Esophagus squamous epithelium (tissue), 5 donors: ENCODE measurements at regions not wholly inside any gene's neighbourhood (a gene's known extent, or its start where the extent isn't known, plus 50 kb on each side); places are given as distances from the start of the nearest gene placed in this dataset.

Experiments
- DNase-seq: peaks from one replicate; lab custom pipeline; 2025; lab: John Stamatoyannopoulos, UW
- H3K27ac ChIP-seq, 4 donors: fragments of 200-600 bp; sonication (generic); one replicate each; pipeline ENCODE4 v1.5.1; 2016 to 2019; ENCODE audit warnings: mild to moderate bottlenecking in 1 of 4
- H3K27me3 ChIP-seq, 4 donors: fragments of 200-600 bp; sonication (generic); 1 replicate in 3 of 4; 2 replicates in 1 of 4; pipeline versions ENCODE4 v1.5.1 to v1.6.0; 2017 to 2021; ENCODE audit warnings: antibody characterized with exemption in 1 of 4
- H3K36me3 ChIP-seq, 3 donors: fragments of 200-600 bp; sonication (generic); one replicate each; pipeline ENCODE4 v1.5.1; 2016 to 2019
- H3K4me1 ChIP-seq, 3 donors: fragments of 200-600 bp; sonication (generic); one replicate each; pipeline ENCODE4 v1.5.1; 2017 to 2019
- H3K4me3 ChIP-seq, 4 donors: fragments of 200-600 bp; sonication (generic); 1 replicate in 3 of 4; 2 replicates in 1 of 4; pipeline ENCODE4 v1.5.1; 2016 to 2019; ENCODE audit warnings: mild to moderate bottlenecking in 2 of 4, moderate library complexity in 1 of 4
- H3K9me3 ChIP-seq, 3 donors: fragments of 200-600 bp; sonication (generic); one replicate each; pipeline ENCODE4 v1.5.1; 2016 to 2019
- POLR2A ChIP-seq, 4 donors: fragments of 450-650 bp; IDR thresholded peaks; one replicate each; pipeline ENCODE4 v1.6.1; 2017; ENCODE audit warnings: antibody characterized with exemption in 4 of 4, mild to moderate bottlenecking in 4 of 4, moderate library complexity in 3 of 4
- WGBS, 2 donors: methylation state at CpG; one replicate each; pipeline ENCODE4 v1.1.5; 2018; 5-methylcytosine and 5-hydroxymethylcytosine counted together
- intact Hi-C: fragments of 100-400 bp; cut with DNase I; formaldehyde crosslinking; loops from one replicate; pipeline ENCODE4 v1.15.0; 2022
- TF ChIP-seq, protein P1 (sequence below), 6 experiments: fragments of 450-650 bp in 4 of 6; fragments of 200-600 bp in 2 of 6; sonication (generic) in 2 of 6; IDR thresholded peaks; one replicate each; pipeline ENCODE4 v1.5.1; 2016 to 2019; ENCODE audit warnings: antibody characterized with exemption in 6 of 6, mild to moderate bottlenecking in 4 of 6, moderate library complexity in 4 of 6
- donor health status: DM: yes; HTN: yes; CAD: no.

DNA sequence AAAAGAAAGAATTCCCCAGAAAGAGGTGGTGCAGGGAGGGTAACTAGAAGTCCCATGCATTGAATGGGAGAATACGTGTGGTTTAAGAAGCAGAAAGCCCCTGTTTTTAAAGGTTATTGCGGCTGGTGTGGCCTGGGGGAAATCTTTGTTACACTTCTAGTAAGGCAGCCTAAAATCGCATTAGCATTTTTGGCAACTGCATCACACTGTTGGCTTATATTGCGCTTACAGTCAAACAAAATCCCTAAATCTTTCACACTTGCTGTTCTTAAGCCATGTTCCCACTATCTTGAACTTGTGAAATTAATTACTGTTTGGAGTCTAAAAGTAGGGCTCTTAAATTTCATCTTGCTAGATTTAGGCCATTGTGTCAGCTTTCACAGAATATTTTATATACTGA lies 66.0 kb upstream of the GOLIM4 start:
- TF ChIP-seq, protein P1, sequence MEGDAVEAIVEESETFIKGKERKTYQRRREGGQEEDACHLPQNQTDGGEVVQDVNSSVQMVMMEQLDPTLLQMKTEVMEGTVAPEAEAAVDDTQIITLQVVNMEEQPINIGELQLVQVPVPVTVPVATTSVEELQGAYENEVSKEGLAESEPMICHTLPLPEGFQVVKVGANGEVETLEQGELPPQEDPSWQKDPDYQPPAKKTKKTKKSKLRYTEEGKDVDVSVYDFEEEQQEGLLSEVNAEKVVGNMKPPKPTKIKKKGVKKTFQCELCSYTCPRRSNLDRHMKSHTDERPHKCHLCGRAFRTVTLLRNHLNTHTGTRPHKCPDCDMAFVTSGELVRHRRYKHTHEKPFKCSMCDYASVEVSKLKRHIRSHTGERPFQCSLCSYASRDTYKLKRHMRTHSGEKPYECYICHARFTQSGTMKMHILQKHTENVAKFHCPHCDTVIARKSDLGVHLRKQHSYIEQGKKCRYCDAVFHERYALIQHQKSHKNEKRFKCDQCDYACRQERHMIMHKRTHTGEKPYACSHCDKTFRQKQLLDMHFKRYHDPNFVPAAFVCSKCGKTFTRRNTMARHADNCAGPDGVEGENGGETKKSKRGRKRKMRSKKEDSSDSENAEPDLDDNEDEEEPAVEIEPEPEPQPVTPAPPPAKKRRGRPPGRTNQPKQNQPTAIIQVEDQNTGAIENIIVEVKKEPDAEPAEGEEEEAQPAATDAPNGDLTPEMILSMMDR (IDR thresholded peaks at IDR 0.05) = no peak
- TF ChIP-seq POLR2A (IDR thresholded peaks at IDR 0.05) = no peak
- 35 to 46% methylated on average over 4 of the region's 4 CpGs for WGBS, 2 donors
- Histone ChIP-seq H3K27ac (no peak overlapping the region), H3K27me3 (no peaks in the 10 kb centered on the region), H3K4me3 (no peak overlapping the region), H3K4me1 (peaks cover 0 to 21% (median 0%) of the 10 kb centered on the region in 3 donors), H3K9me3 (no peaks in the 10 kb centered on the region), H3K36me3 (no peaks in the 10 kb centered on the region)
- intact Hi-C loops = no loop called here
- no peak for DNase-seq

DNA sequence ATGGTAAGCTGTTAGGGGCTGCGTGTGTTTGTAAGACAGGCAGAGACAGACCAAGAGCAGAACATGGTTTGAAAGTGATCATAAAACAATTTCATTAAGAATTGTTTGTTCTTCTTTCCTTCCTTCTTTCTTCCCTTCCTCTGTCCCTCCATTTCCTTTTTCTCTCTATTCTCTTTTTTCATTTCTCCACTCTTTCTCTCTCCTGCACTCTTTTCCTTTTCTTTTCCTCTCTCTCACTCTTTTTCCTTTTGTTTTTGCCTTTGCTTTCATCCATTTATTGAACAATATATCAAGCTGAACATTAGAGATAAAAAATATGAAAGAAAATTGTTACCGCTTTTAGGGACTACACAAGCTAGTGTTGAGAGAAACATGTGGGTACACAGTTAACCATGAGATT lies 62.2 kb upstream of the GOLIM4 start:
- intact Hi-C loops = no loop called here
- Histone ChIP-seq H3K4me1 (peaks cover 0 to 28% (median 0%) of the 10 kb centered on the region in 3 donors), H3K36me3 (no peaks in the 10 kb centered on the region), H3K4me3 (no peak overlapping the region), H3K27ac (no peak overlapping the region), H3K27me3 (no peaks in the 10 kb centered on the region), H3K9me3 (peaks cover 0 to 3% (median 0%) of the 10 kb centered on the region in 3 donors)
- WGBS, 2 donors = 94 to 95% methylated on average over 2 of the region's 2 CpGs
- TF ChIP-seq, protein P1 (IDR thresholded peaks at IDR 0.05) = no peak
- TF ChIP-seq POLR2A (IDR thresholded peaks at IDR 0.05) = no peak
- DNase-seq = no peak

DNA sequence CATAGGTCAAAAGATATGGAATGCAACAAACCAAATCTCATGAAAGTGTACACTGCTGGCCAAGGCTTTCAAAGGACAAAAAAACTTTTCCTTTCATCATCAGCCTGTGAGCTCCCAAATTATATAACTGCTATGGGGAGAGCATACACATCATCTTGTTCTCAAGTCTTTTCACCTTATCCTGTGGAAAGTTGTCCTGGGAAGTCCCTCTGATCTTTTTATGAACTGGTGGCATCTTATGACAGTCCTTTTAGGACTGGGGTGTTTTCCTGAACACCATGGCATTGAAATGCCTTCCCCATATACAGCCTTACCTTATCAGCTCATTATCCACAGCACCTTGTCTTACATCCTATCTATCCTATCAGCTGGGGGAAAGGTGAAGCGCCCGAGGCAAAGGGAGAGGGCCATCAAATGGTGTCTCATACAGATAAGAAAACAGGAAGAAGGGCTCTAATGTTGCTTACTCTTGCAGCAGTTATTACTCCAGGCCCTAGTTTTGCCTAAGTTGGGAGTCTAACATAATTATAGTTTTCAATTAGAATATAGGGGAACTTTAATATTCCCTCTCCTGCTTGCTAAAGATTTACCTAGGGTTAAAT lies 61.5 kb upstream of the GOLIM4 start:
- intact Hi-C loops = no loop called here
- H3K4me3 ChIP-seq = no peak overlapping the region
- DNase-seq = no peak
- no peaks in the 10 kb centered on the region for H3K27me3 ChIP-seq
- no peaks in the 10 kb centered on the region for H3K36me3 ChIP-seq
- H3K27ac ChIP-seq = no peak overlapping the region
- 75 to 76% methylated on average over 2 of the region's 2 CpGs for WGBS, 2 donors
- no peak for TF ChIP-seq POLR2A (IDR thresholded peaks at IDR 0.05)
- TF ChIP-seq, protein P1 (IDR thresholded peaks at IDR 0.05) = no peak
- peaks cover 0 to 25% (median 0%) of the 10 kb centered on the region in 3 donors for H3K4me1 ChIP-seq
- H3K9me3 ChIP-seq = peaks cover 0 to 10% (median 7%) of the 10 kb centered on the region in 3 donors

DNA sequence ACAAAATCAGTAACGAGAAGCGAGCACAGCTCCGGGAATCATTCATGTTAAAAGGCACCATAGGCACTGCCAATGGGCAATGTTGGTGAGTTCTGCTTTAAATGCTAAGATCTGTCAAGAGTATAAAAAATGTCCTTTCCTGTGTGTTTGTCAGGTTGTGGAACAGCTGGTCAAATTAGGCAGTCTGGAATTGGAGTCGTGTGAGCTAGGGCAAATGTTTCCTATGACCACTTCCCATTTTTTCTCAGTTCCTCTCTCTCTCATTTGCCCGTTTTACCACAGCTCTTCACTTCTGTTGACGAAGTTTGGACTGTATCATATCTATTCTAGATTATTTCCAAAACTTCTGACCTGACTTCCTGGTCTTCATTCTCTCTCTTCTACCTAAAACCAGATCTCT lies 60.8 kb upstream of the GOLIM4 start:
- peaks cover 0 to 17% (median 9%) of the 10 kb centered on the region in 3 donors for H3K9me3 ChIP-seq
- H3K27ac ChIP-seq = no peak overlapping the region
- 68 to 75% methylated on average over 6 of the region's 6 CpGs for WGBS, 2 donors
- intact Hi-C loops = no loop called here
- DNase-seq = no peak
- H3K36me3 ChIP-seq = no peaks in the 10 kb centered on the region
- H3K27me3 ChIP-seq = no peaks in the 10 kb centered on the region
- H3K4me3 ChIP-seq = no peak overlapping the region
- TF ChIP-seq POLR2A (IDR thresholded peaks at IDR 0.05) = no peak
- TF ChIP-seq, protein P1 (IDR thresholded peaks at IDR 0.05) = no peak
- H3K4me1 ChIP-seq = peaks cover 0 to 18% (median 0%) of the 10 kb centered on the region in 3 donors

DNA sequence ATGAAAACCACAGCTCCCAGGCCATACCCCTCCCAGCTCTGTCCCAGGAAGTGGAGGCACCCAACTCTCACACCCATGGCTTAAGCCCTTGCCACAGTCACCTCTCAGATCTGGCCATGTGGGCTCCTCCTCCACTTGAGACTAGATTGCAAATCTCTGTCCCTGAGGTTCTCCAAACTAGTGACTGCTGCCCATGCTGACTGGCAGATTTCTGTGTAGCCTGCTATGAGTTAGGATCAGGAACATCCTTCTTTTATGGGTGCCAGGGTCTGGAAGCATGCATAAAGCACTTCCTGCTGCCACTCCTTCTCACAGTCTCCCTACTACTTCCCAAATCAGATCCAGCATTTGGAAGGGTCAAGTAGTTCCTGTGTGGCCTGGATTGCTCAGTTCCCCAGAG lies 59.6 kb upstream of the GOLIM4 start:
- Histone ChIP-seq H3K4me3 (no peak overlapping the region), H3K4me1 (peaks cover 0 to 12% (median 0%) of the 10 kb centered on the region in 3 donors), H3K36me3 (no peaks in the 10 kb centered on the region), H3K27ac (no peak overlapping the region), H3K27me3 (no peaks in the 10 kb centered on the region), H3K9me3 (peaks cover 0 to 18% (median 9%) of the 10 kb centered on the region in 3 donors)
- intact Hi-C loops = no loop called here
- no peak for DNase-seq
- no peak for TF ChIP-seq POLR2A (IDR thresholded peaks at IDR 0.05)
- TF ChIP-seq, protein P1 (IDR thresholded peaks at IDR 0.05) = no peak
